ENCODE measurements at regions not wholly inside any gene's neighbourhood (a gene's known extent, or its start where the extent isn't known, plus 50 kb on each side); places are given as distances from the start of the nearest gene placed in this dataset.
"Not testable (repeated sequence)": the region's sequence is repeated elsewhere in the genome, so short reads cannot be mapped to it uniquely, and the experiment has no call there.

DNA sequence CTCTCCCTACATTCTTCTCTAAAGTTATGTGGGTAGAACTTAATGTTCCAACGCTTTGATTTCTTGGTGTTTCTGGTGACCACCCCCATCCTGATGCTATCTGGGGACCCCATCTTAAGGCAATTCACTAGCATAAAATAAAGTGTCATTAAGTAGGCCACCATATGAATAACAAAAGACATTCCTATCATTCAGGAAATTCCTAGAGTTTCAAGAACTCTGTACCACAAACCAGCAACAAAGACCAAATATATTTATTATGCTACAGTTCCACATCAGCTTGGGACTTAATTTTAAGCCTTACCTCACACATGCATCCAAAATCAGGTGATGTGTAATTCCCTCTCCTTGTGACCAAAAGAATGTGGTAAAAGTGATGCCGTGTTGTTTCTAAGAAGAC lies 254.6 kb upstream of the LRRC4C start:
- no peak for DNase-seq

DNA sequence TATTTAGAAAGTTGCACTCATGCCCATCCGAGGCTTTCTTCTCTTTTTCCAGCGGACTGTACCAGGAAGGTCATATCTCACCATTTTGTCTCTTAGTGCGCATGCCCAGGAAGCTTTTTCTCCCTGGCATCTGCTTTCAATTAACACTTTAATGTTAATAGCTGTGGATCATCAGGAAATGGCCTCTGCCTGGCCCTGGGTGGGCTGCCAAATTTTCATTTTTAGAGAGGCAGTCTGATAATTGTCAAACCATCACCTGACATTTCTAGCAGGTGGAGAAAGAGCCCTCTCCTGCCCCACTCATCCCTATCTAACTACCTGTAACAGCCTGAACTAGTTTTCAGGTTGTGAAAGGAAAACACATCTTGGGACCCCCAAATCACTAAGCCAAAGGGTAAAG lies 257.4 kb upstream of the LRRC4C start:
- no peak for DNase-seq

DNA sequence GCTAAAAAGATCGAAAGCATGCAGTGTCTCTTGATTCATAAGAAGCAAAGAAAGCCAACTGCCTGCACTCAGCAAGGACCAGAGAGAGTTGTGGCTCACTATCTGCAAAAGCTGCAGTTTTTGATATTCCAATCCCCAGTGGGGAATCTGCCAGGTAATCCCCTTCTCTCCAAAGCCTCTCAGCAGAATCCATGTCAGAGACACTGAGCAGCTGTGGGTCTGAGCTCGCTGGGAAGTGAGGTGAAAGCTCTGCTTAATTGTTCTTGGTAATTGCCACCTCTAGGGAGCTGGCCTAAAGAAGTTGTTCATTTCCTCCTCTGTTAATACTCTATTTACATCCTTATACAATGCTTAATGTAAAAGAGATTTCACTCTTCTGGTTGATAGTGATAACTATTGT lies 261.3 kb upstream of the LRRC4C start:
- no peak for DNase-seq

DNA sequence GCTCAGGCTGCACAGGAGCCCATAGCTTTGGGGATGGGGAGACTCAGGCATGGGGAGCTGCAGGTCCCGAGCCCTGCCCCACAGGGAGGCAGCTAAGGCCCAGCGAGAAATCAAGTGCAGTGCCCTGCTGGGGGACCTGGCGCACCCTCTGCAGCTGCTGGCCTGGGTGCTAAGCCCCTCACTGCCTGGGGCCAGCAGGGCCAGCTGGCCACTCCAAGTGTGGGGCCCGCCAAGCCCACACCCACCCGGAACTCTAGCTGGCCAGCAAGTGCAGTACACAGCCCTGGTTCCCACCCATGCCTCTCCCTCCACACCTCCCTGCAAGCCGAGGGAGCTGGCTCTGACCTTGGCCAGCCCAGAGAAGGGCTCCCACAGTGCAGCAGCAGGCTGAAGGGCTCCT lies 268.7 kb upstream of the LRRC4C start:
- not testable (repeated sequence) for DNase-seq

DNA sequence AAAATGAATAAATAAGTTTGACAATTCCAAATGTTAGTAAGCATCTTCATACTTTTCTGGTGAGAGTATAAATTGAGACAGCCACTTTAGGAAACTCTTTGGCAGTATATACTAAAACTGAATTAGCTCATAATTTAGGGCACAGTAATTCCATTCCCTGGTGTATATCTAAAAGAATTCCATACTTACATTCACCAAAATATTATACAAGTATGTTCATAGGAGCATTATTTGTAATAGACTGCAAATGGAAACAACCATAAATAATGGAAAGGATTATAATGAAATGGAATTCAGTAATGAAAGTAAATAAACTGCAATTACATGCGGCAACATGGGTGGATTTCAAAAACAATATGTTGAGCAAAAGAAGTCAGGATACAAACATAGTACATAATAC lies 315.8 kb upstream of the LRRC4C start:
- no peak for DNase-seq

DNA sequence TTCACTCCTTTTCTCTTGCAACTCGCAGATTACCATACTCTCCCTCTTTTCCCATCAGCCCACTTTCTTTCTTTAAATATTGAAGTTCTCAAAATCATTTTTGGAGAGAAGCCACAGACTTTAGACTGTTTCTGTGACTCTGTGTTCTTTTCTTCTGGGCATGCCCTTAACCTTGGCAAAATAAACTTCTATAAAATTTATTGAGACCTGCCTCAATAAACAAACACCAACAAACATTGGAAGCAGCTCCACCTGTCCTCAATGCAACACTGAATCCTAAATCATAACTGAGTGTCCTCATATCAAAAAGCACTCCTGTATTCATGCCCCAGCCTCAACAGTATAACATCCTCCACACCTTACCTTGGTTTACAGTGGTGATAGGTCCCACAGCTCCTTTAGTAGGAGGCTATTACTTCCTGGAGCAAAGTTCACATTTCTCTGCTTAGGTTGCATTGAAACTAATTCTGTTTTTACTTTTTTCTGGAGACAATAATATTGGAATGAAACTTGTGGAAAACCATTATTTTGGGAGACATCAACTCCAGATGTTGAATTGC lies 320.0 kb upstream of the LRRC4C start:
- DNase-seq: no peak

DNA sequence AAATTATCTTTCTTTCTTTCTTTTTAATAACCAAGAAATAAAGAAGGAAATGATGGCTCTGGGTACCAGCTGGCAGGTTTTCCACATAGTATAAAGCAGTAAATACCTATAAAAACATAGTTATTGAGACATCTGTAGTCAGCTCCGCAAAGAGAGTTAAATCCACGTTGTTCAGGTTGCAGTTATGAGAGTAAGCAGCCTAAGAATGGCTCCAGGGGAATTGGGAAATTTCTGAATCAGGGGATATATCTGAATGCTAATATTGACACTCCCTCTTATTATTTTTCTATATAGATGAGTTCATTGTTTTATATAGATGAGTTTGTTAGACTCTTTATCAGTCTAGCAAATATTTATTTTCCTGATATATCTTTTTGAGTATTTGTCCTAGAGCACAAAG lies 322.0 kb upstream of the LRRC4C start:
- no peak for DNase-seq

DNA sequence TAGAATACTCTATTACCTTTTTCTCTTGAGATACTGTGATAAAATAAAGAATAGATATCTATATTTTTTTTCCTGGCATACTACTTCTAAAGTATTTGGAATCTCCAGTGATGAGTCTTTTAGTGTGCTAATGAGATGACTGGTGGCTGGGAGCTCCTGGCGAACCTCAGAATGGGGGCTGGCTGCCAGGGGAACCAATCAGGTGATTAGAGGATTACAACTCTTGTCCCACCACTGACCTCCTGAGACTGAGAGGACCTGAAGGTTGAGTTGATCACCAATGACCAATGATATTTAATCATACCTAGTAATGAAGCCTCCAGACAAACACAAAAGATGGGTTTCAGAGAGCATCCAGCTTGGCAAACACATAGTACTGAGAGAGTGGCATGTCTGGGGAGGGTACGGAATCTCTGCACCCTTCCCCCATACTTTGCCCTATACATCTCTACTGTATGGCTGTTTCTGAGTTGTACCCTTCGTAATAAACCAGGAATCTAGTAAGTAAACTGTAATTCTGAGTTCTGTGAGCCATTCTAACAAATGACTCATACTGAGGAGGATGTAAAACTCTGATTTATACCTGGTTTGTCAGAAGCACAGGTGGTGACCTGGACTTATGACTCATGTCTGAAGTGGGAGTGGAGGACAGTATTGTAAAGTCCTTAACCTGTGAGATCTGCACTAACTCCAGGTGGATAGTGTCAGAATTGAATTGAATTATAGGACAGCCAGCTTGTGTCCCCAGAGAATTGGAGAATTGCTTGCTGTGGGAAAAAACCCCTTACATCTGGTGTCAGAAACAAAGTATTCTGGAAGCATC lies 325.3 kb upstream of the LRRC4C start:
- DNase-seq: no peak

DNA sequence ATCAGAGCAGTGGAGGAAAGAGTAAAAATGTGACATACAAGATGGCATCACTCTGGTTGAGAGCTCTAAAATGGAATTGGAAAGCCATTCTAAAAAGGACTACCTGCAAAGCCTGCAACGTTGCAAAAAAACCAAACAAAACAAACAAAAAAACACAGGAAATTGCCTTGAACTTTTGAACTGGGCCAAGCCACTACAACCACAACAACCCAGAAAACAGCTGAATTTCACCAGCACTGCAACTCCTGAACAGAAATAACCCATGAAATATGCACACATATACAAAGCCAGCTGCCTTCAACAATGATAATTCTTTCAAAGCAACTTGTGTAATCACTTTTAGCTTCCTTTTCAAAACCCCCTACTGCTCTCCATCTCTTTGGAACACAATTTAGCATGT lies 326.6 kb upstream of the LRRC4C start:
- no peak for DNase-seq

DNA sequence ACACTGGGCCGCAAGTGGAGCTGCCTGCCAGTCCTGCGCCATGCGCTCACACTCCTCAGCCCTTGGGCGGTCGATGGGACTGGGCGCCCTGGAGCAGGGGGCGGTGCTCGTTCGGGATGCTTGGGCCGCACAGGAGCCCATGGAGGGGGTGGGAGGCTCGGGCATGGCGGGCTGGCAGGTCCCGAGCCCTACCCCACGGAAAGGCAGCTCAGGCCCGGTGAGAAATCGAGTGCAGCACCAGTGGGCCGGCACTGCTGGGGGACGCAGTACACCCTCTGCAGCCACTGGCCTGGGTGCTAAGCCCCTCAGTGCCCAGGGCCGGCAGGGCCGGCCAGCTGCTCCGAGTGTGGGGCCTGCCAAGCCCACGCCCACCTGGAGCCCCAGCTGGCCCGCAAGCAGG lies 328.7 kb upstream of the LRRC4C start:
- DNase-seq: no peak

DNA sequence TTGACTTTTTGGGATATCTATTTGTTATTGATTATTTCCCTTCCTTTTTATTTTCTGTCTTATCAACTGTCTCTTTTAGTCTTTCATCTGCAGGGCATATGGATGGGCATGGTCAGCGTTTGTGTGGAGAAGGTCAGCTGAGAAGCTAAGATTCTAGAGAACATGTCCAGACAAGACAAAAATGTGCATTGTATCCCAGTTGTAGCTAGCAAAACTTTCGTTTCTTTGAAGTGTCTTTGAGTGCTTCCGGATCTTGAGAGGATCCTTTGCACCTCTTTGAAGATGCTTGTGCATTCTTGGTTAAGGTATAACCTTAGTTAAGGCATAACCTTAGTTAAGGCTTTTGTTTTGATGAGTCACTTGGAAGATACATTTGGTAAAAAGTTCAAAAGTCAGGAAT lies 329.9 kb upstream of the LRRC4C start:
- DNase-seq: no peak

DNA sequence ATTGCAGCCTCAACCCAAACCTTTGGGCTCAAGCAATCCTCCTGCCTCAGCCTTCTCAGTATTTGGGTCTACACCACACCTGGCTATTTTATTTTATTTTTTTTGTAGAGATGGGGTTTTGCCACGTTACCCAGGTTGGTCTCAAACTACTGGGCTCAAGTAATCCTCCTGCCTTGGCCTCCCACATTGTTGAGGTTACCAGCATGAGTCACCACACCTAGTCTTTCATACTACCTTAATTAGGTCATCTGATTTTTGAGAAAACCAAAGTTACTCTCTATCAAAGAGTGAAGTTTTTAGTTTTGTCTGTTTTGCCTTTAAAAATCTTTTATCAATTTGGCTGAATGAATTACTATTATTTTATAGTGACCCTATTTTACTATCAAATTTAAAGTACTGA lies 335.6 kb upstream of the LRRC4C start:
- no peak for DNase-seq

DNA sequence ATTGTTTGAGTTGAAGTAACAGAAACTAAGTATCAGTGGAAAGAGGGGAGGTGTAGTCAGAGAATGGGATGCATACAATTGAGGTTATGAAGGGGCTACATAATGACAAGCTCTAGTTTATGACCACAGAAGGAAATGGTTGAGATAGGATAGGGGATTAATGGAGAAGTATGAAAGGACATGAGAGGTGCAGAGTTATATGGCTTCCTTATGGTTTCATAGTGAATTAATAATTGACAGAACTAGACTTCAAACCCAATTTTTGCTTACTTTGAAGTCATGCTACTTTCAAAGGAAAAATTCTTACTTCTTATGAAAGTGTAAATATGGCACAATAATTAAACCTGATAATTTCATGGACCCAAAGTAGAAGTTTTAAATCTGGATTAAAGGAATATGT lies 340.3 kb upstream of the LRRC4C start:
- DNase-seq: no peak

DNA sequence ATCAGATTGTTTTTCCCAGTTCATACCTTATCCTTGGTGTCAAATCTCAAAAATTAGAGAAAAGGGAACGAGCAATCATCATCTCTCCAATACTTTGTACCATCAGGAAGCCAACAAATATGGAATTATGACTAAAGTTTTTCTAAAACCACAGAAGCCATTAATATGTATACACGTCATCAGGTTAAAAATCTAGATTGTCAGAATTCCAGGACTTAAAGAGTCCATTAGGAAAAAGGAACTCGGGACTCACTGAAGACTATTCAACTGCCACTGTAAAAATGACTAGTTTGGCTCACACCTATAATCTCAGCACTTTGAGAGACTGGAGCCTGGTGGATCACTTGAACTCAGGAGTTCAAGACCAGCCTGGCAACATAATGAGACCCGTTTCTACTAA lies 344.4 kb upstream of the LRRC4C start:
- no peak for DNase-seq

DNA sequence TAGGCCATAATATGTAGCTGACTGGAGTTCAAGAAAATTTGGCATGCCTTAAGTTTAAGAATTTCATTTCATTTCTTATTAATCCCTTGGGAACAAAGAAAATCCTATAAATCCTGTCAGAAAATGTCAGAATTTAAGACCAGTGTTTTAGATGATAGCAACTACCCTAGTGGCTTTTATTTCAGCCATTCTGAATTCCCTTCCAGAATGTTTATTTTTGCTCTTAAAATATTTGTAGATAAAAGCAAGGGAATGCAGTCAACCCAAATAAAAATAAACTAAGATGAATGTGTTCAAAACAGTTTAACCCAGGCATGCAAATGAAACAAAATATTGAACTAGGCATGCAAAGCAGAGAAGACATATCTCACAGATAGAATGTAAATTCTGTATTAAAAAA lies 356.9 kb upstream of the LRRC4C start:
- DNase-seq: no peak

DNA sequence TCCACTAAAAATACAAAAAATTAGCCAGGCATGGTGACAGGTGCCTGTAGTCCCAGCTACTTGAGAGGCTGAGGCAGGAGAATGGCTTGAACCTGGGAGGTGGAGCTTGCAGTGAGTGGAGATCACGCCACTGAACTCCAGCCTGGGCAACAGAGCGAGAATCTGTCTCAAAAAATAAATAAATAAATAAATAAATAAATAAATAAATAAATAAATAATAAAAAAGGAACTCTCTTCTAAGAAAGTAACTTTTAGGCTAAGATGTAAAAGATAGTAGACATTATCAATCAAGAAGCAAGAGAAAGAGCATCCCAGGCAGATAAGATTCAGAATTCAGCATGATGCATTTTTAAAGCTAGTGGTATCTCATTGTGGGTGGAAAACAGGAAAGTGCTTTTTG lies 364.8 kb upstream of the LRRC4C start:
- DNase-seq: not testable (repeated sequence)

DNA sequence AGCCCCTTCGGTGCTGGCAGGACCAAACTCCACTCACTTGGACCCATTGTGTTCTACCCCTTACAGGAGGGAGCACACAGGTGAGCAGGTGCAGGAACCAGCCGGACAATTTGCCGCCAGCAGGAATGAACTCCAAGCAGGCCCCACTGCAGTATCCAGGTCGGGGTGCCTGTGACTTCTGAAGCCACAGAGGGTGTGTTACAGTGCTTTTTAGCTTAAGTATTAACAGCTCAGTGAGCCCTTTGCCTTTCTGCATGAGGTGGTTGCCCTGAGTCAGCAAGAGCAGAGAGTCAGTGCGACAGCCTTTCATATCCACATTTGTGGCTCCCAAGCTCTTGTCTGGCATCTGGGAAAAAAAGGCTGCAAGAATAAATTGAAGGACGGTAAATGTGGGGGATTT lies 366.6 kb upstream of the LRRC4C start:
- no peak for DNase-seq

DNA sequence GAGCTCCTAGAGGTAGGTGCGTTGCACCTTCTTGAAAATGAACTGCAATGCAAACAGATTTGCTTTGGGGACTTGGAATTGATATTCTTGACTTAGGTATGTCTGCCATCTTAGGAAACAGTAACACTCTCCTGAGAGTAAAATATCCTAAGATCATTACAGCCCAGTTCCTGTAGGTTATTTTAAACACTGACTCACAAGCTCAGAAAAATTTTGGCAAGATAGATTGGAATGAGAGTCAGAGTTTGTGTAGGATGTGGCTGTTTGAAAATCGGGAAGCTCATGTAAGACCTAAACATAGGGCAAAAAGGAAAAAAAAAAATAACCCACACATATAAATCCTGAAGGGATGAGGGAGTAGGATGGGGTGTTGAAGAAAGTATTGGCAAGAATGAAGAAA lies 377.0 kb upstream of the LRRC4C start:
- DNase-seq: no peak

DNA sequence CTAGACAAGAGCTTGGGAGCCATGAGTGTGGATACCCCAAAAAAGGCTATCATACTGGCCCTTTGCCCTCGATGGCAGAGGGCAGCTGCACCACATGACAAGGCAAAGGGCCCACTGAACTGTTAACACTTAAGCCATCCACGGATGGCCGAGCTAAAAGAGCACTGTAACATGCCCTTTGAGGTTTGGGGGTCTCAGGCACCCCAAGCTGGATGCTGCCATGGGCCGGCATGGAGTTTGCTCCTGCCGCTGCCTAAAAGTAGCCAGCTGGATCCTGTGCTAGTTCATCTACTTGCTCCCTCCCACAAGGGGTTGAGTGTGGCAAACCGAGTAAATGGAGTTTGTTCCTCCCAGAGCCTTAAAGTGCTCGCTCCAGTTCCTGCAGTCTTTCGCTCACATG lies 383.2 kb upstream of the LRRC4C start:
- no peak for DNase-seq

DNA sequence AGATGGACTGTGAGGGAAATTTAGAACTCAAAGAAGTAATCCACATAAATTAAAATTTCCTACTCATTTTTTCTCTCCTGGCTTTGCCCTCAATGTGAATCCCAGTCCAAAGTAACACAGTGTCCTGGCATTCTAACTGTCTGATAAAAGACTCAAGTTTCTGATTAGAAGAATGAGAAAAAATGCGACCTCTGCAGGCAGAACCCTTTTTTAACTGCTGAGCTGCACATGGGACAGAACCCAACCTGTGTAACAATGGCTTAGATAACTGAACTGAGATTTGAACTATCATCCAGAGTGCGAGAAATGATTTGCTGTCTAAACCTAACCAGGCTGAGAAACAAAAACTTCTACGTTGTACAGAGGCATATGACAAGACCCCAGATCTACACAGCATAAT lies 385.6 kb upstream of the LRRC4C start:
- no peak for DNase-seq

DNA sequence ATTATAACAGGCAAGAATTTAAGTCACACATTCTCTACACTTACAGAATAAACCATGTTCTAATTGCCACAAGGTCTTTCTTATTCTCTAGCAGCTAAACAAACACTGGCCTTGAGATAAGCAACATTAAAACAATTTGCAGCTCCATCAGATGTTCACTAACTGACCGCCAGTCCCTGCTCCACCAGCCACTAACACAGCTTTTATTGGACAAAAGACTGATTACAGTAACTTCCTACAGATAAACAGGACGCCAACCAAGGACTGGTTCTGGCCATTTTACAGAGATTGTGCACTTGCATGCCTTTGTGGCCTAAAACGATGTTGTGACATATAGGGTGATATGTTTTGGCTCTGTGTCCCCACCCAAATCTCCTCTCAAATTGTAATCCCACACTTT lies 388.9 kb upstream of the LRRC4C start:
- DNase-seq: no peak

DNA sequence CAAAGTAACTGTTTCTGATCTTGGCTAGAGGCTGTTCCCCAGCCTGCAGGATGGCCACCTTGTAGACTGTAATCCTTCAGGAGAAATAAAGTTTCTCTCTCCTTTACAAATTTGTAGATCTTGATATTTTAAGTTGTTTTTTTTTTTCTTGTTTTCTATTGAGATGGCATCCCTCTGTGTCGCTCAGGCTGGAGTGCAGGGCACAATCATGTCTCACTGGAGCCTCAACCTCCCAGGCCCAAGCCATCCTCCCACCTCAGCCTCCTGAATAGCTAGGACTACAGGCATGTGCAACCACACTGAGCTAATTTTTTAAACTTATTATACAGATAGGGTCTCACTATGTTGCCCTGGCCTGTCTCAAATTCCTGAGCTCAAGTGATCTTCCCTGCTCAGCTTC lies 389.8 kb upstream of the LRRC4C start:
- no peak for DNase-seq

DNA sequence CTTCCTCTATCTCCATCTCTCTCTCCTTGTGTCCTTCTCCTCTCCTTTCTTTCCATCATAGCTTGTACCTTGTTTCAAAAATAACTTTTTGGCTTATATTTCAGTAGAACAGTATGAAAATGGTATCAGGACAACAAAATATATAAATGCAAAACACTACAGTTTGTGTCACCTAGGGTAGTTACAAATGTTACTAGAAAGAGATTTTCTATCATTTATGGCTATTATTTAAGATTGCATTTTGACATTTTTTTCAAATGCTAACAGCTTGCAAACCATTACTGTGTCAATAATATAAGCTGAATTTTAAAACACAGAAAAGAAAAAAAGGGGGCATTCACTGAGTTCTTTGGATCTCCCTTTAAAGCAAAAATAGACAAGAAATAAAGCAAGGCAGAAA lies 392.3 kb upstream of the LRRC4C start:
- no peak for DNase-seq

DNA sequence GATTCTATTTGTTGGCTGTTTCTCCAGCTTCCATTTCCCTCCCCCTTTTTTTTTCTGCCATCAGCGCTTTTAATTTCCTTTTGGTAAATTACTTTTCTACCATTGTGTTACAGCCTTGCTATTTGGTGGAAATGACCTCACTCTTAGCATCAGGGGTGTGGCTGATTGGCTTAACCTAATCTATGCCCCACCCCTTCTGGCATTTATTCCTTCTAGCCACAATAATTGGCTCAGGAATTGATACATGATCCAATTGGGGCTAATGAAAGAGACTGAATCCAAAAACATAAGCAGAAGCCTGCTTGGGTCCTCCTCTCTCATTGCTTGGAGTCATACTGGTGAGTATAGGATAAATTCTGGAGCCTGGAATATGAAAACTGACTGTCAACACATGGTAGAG lies 402.4 kb upstream of the LRRC4C start:
- no peak for DNase-seq

DNA sequence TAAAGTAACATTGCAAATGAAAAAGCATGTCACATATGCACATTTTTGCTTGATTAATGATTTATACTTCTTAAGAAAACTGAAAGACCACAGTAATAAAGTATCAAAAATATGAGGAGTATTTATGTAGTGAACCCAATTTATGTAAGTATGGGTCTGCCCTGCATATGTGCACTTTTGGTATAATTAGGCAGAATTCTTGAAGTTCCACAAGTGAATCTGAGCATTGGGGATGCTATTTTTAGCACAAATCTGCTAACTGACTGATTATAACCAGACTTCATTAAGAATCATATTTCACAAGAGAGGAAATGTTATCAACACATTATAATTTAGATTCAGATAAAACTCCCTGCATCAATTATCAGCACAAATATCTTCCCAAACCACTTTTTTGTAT lies 407.1 kb upstream of the LRRC4C start:
- no peak for DNase-seq

Data from suppressor macrophage treated with lipopolysaccharide for 1 hour (primary cell).